Pons (tissue), 1 donor: ENCODE measurements at regions not wholly inside any gene's neighbourhood (a gene's known extent, or its start where the extent isn't known, plus 50 kb on each side); places are given as distances from the start of the nearest gene placed in this dataset.

Experiments used
- DNase-seq: peaks from one replicate; pipeline ENCODE4 v3.0.0-alpha.2; 2016; ENCODE audit warnings: low spot score

DNA sequence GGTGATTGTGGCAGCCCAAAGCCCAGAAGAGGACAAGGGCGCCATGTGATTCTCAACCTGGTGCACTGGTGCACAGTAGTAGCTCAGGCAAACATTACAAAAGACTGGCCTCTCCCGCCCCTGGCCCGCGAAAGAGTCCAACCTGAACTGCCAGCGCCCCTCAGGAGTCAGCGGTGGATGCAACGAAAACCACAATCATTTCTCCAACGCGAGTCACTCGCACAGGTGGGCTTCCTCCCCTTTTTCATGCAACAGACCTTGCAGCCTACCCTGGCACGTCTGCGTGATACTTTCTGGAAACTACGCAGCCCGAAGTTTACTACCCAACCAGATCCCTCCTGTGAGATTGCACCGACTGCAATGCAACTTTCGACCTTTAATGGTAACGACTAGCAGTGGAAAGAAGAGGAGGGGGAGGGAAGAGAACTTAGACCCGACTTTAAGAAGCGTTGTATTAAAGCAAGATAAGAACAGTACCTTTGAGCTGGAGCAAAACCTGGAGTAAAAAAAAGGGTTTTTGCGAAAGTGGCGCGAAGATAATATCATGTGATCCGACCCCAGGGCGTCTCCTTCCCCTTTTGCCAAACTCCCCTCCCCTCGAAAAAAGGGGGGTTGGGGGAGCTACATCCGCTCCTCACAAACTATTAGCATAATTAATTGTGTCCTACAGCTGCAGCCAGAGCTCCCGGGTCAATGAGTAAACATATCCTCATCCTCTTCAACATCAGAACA, 63.3 kb upstream of the CCDC160 start:
- DNase-seq = no peak

DNA sequence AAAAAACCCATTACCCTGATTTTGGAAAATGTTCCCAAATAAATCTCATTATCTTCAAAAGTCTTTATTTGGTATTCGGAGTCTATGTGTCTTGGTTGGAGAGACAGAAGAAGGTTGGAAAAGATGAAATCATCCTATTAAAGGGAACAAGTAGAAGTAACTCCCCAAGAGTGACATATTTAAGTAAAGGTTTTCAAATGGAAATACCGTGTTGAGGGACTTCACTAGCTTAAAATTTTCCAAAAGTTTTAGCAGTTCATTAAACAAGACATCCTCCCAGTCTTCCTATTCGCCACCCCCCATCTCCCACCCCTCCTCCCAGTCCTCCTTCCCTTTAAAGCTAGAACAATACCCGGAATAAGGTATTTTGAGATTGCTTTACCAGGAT, 62.7 kb upstream of the CCDC160 start:
- DNase-seq = no peak

DNA sequence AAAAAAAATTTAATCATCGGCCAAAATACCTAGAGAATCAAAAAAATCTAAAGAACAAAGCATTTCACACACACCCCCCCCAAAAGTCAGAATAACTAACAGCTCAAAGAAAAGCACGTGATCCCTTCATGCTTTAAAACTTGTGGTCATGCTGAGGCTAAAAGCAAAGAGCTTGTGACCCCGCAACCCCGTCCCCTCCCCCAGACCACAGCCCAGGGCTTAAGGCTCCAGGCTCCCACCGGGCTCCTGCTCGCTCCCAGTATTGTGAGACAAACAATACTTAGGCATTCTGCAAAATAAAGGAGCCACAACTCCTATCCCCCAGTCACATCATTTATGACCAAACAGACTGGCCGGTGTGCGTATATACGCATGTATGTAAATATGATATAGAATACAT, 62.1 kb upstream of the CCDC160 start:
- no peak for DNase-seq

DNA sequence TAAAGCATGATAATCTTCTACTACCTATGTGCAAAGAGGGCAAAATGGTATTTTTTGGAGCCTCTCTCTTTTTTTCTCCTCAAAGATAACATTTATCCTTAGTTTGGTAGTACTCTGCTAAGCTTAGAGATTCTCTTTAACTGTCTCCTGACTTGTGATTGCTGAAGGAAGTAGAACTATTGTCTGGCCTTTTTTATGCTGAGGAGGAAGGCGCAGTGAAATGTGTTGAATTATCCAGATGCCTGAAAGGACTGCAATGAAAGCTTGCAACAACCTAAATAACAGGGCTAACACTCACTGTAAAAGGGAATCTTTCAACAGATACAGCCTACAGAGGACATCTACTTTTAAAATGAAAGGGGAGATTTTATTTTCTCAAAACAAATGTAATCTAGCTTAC, 59.5 kb upstream of the CCDC160 start:
- no peak for DNase-seq

DNA sequence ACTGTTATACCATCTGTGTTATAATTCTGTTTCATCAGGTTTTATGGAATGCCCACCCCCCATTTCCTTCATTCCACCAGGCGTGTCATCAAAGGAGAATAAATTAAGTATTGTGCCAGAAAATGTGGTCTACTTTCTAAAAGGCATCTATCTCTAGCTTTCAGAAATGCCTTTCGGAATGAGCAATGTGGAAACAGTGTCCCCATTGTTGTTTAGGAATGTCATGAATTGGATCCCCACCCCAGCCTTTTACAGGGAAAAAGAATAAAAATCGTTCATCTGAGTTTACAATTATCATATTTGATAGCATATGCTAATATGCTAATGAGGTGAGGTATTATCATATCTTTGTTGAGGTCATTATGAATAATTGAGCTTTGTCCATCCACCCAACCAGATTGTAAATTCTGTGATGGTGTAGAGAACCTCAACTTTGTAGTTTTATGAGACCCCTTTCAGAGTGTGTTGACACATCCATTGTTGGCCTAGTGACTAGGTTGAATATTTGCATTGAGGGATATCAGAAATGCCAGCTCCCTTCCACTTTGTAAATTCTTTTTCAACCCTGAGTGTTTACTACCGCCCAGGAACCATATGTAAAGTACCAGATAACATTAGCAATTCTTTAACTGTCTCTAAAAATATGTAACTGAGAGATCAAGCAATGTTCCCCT, 56.2 kb upstream of the CCDC160 start:
- no peak for DNase-seq

DNA sequence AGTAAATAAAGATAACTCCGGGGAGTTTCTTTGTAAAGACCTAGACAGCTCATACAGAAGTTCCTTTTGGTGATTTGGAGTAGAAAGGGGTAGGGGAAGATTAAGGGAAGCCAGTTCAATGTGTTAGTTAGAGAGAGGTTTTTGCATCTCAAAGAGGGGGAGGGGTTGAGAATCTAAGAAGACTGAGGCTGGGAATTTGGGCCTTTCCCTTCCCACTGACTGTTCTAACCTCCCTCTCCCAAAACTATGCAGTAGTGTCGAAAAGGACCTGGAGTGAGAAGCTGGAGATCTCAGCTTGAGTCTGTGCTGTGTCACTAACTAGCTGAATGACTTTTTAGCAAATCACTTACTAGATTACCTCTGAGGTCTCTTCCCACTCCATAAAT, 55.7 kb upstream of the CCDC160 start:
- DNase-seq = no peak

DNA sequence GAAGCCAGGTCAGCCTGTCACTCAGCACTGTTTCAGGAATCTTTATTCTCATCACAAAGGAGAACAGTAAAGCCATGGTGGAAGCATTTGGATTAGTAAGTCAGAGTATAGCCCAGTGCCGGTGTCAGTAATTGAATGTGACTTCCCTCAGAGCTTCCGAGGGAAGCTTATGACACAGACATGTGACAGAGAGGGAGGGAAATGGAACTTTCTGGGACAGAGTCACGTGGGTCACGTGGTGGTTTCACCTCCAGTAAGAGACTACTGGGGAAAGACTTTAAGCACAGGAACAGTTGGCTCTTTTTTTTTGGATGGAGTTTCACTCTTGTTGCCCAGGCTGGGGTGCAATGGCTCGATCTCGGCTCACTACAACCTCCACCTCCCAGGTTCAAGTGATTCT, 53.3 kb upstream of the CCDC160 start:
- DNase-seq = no peak

DNA sequence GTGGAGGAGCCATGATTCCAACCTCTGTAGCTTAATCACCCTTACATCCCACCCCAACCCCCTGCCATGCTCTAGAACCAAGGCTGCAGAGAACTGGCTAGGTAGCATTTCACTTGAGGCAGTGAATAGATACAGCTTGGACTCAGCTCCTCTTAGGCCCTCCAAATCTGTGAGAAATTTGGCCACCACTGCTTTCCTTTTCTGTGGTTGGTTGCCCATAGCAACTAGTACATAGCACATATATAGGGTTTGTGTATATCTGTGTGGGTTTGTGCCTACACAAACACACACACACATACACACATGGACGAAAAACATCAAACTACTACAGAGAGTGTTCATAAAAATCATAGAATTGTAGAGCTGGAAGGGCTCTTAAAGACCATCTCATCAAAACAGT, 52.0 kb upstream of the CCDC160 start:
- no peak for DNase-seq

DNA sequence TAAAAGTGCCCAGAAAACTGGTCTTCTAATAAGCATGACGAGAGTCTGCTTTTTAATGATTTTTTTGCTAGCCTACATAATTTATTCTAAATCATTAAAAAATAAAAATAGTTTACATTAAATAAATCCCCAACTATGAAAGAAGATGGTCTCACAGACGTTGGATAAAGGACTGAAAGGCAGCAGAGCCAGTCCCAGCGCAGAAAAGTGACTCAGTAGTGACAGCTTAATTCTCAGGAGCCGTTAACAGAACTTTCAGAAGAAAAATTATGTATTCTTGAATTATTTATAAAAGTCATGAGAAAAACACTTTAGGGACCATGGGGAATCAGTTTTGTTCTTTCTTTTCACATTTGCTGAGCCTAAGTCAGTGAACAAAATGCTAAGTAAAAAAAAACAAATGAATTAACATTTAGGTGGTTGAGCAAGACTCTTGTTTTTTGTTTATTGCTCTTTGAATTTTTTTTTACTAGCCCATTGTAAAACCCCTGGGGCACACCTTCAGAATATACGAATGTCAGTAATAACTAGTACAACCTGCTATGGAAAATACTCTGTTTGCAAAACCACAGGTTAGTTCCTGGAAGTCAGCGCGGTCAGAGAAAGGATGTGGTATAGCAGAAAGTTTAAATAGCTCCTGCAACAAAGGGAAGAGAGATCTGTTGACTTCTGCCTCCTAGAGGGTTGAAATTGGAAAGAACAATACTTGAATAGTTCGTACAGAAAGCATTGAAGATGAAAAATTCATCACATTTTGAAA, 50.4 kb upstream of the CCDC160 start:
- peak; percentile 1 for DNase-seq
